Liver (tissue), 8 donors: ENCODE measurements at regions not wholly inside any gene's neighbourhood (a gene's known extent, or its start where the extent isn't known, plus 50 kb on each side); places are given as distances from the start of the nearest gene placed in this dataset.

Source experiments
- DNase-seq: peaks from one replicate; pipeline ENCODE4 v3.0.0-alpha.2; 2017; ENCODE audit warnings: low spot score
- H3K27ac ChIP-seq, 2 donors: one replicate each; pipeline ENCODE4 v1.7.0; 2013; ENCODE audit warnings: inconsistent platforms in 2 of 2, low read length in 2 of 2, control low read depth in 1 of 2, low read depth in 1 of 2, mild to moderate bottlenecking in 1 of 2
- H3K27me3 ChIP-seq, 4 donors: one replicate each; pipeline versions ENCODE4 v1.6.1 to v1.7.0; 2013; ENCODE audit warnings: low read length in 3 of 4, inconsistent platforms in 1 of 4, mild to moderate bottlenecking in 1 of 4, moderate library complexity in 1 of 4; ENCODE audit not compliant: control insufficient read depth in 4 of 4, insufficient read depth in 4 of 4
- H3K36me3 ChIP-seq, 4 donors: one replicate each; pipeline versions ENCODE4 v1.6.1 to v1.7.0; 2013; ENCODE audit warnings: low read length in 3 of 4, mild to moderate bottlenecking in 3 of 4, low read depth in 1 of 4, moderate library complexity in 1 of 4; ENCODE audit not compliant: control insufficient read depth in 4 of 4, insufficient read depth in 3 of 4
- H3K4me1 ChIP-seq, 4 donors: one replicate each; pipeline versions ENCODE4 v1.6.1 to v1.7.0; 2013; ENCODE audit warnings: low read length in 3 of 4, mild to moderate bottlenecking in 3 of 4, moderate library complexity in 1 of 4; ENCODE audit not compliant: control insufficient read depth in 4 of 4, insufficient read depth in 4 of 4
- H3K4me3 ChIP-seq, 3 donors: one replicate each; pipeline versions ENCODE4 v1.6.1 to v1.7.0; 2013; ENCODE audit warnings: low read length in 3 of 3, control low read depth in 1 of 3, low read depth in 1 of 3, mild to moderate bottlenecking in 1 of 3
- H3K9ac ChIP-seq, 2 donors: one replicate each; pipeline ENCODE4 v1.7.0; 2013; ENCODE audit warnings: low read length in 2 of 2, mild to moderate bottlenecking in 2 of 2, moderate library complexity in 2 of 2, control low read depth in 1 of 2, low read depth in 1 of 2
- H3K9me3 ChIP-seq, 4 donors: one replicate each; pipeline versions ENCODE4 v1.6.1 to v1.7.0; 2013; ENCODE audit warnings: low read length in 3 of 4; ENCODE audit not compliant: control insufficient read depth in 4 of 4
- ATF3 ChIP-seq: IDR thresholded peaks from 2 replicates; pipeline ENCODE4 v1.6.1; 2016; ENCODE audit warnings: antibody characterized with exemption
- CTCF ChIP-seq: fragments of 150-350 bp; IDR thresholded peaks from 2 replicates; pipeline ENCODE4 v1.5.1; 2017; ENCODE audit warnings: improper control_type of control experiment, low read depth, low read length; ENCODE audit not compliant: missing input control
- EGR1 ChIP-seq, 2 donors: IDR thresholded peaks; 2 replicates each; pipeline ENCODE4 v1.6.1; 2016 to 2018; ENCODE audit warnings: antibody characterized with exemption in 2 of 2, low read depth in 2 of 2
- FOXA1 ChIP-seq: IDR thresholded peaks from 2 replicates; pipeline ENCODE4 v1.6.1; 2016; ENCODE audit warnings: antibody characterized with exemption
- FOXA2 ChIP-seq: IDR thresholded peaks from 2 replicates; pipeline ENCODE4 v1.6.1; 2016; ENCODE audit warnings: antibody characterized with exemption
- GABPA ChIP-seq, 2 donors: IDR thresholded peaks in 1 of 2; conservative IDR thresholded peaks in 1 of 2; 2 replicates each; pipeline ENCODE4 v1.6.1; 2016; ENCODE audit warnings: antibody characterized with exemption in 2 of 2, mild to moderate bottlenecking in 1 of 2, moderate library complexity in 1 of 2
- HNF4A ChIP-seq, 2 donors: conservative IDR thresholded peaks; 2 replicates each; pipeline ENCODE4 v1.6.1; 2016; ENCODE audit warnings: antibody characterized with exemption in 2 of 2, mild to moderate bottlenecking in 2 of 2
- HNF4G ChIP-seq: IDR thresholded peaks from 2 replicates; pipeline ENCODE4 v1.6.1; 2016; ENCODE audit warnings: antibody characterized with exemption
- JUND ChIP-seq, 2 donors: IDR thresholded peaks; 2 replicates each; pipeline ENCODE4 v1.6.1; 2016; ENCODE audit warnings: antibody characterized with exemption in 2 of 2
- MAX ChIP-seq: IDR thresholded peaks from 2 replicates; pipeline ENCODE4 v1.6.1; 2016; ENCODE audit warnings: antibody characterized with exemption
- NR2F2 ChIP-seq: IDR thresholded peaks from 2 replicates; pipeline ENCODE4 v1.6.1; 2016; ENCODE audit warnings: antibody characterized with exemption
- RAD21 ChIP-seq, 2 donors: IDR thresholded peaks; 2 replicates each; pipeline ENCODE4 v1.6.1; 2016; ENCODE audit warnings: antibody characterized with exemption in 2 of 2, mild to moderate bottlenecking in 2 of 2
- REST ChIP-seq: IDR thresholded peaks from 2 replicates; pipeline ENCODE4 v1.6.1; 2016; ENCODE audit warnings: antibody characterized with exemption, mild to moderate bottlenecking
- RXRA ChIP-seq, 2 donors: IDR thresholded peaks; 2 replicates each; pipeline ENCODE4 v1.6.1; 2017 to 2018; ENCODE audit warnings: antibody characterized with exemption in 2 of 2, mild to moderate bottlenecking in 1 of 2
- SP1 ChIP-seq: IDR thresholded peaks from 2 replicates; pipeline ENCODE4 v1.6.1; 2018; ENCODE audit warnings: antibody characterized with exemption, mild to moderate bottlenecking
- TAF1 ChIP-seq: conservative IDR thresholded peaks from 2 replicates; pipeline ENCODE4 v1.6.1; 2016; ENCODE audit warnings: antibody characterized with exemption, mild to moderate bottlenecking
- YY1 ChIP-seq: IDR thresholded peaks from 2 replicates; pipeline ENCODE4 v1.6.1; 2016; ENCODE audit warnings: antibody characterized with exemption, mild to moderate bottlenecking
- WGBS: extraction: QIAGEN DNeasy Blood & Tissue Kit; methylation state at CpG from one replicate; pipeline ENCODE4 v1.1.7; 2013; 5-methylcytosine and 5-hydroxymethylcytosine counted together
- TF ChIP-seq, protein P1 (sequence below): IDR thresholded peaks from 2 replicates; pipeline ENCODE4 v1.6.1; 2016; ENCODE audit warnings: antibody characterized with exemption
- donor health status: healthy.
- donor health status: healthy.
- donor health status: healthy.
- donor health status: healthy.
- donor health status: healthy.

GRCh38 chr7:131945313-131945911 lies 389.0 kb upstream of the PODXL start (continued):
- TF ChIP-seq MAX: no peak
- no peak for TF ChIP-seq HNF4A (conservative IDR thresholded peaks at IDR 0.05)
- TF ChIP-seq TAF1: no peak
- no peak for TF ChIP-seq JUND (IDR thresholded peaks at IDR 0.05)
- no peak for TF ChIP-seq NR2F2
- no peak for TF ChIP-seq EGR1 (IDR thresholded peaks at IDR 0.05; ENCODE audit: low read depth in 2 of 2)

DNA sequence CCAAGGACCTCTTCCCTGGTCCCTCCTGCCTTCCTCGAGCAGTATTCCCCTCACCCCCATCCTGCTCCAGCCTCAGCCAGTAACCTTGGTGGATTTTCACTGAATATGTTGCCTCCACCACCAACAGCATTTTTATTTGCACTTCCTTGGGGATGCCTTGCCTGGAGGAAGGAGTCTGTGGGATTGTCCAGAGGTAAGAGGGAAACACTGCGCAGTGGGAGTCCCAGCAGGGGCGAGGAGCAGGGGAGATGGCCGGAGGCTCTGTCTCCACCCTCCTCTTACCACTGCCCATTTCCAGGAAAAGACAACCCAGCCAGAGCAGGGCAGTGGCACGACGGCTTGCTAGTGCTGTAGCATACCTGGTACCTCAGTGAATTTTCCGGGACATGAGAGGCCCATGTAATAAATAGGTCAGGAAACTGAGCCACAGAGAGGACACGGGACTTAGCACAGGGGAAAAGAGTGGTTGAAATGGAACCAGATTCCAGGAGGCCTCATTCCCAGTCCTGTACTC lies 388.2 kb upstream of the PODXL start:
- Histone ChIP-seq H3K27ac (no peak overlapping the region), H3K27me3 (peaks cover 0 to 10% (median 1%) of the 10 kb centered on the region in 4 donors), H3K4me1 (peaks cover 0 to 7% (median 0%) of the 10 kb centered on the region in 4 donors), H3K9me3 (no peaks in the 10 kb centered on the region), H3K4me3 (no peak overlapping the region), H3K9ac (no peak overlapping the region), H3K36me3 (no peaks in the 10 kb centered on the region)
- no peak for DNase-seq
- TF ChIP-seq RXRA (IDR thresholded peaks at IDR 0.05) (no peak), HNF4A (conservative IDR thresholded peaks at IDR 0.05) (no peak), YY1 (no peak), FOXA2 (no peak), SP1 (no peak), HNF4G (no peak), CTCF (no peak), EGR1 (IDR thresholded peaks at IDR 0.05; ENCODE audit: low read depth in 2 of 2) (no peak), NR2F2 (no peak), FOXA1 (no peak), ATF3 (no peak), REST (no peak), GABPA (IDR thresholded peaks at IDR 0.05 in 1 of 2, conservative IDR thresholded peaks at IDR 0.05 in 1 of 2) (no peak), MAX (no peak), JUND (IDR thresholded peaks at IDR 0.05) (no peak), RAD21 (IDR thresholded peaks at IDR 0.05) (no peak), TAF1 (no peak)
- TF ChIP-seq, protein P1, sequence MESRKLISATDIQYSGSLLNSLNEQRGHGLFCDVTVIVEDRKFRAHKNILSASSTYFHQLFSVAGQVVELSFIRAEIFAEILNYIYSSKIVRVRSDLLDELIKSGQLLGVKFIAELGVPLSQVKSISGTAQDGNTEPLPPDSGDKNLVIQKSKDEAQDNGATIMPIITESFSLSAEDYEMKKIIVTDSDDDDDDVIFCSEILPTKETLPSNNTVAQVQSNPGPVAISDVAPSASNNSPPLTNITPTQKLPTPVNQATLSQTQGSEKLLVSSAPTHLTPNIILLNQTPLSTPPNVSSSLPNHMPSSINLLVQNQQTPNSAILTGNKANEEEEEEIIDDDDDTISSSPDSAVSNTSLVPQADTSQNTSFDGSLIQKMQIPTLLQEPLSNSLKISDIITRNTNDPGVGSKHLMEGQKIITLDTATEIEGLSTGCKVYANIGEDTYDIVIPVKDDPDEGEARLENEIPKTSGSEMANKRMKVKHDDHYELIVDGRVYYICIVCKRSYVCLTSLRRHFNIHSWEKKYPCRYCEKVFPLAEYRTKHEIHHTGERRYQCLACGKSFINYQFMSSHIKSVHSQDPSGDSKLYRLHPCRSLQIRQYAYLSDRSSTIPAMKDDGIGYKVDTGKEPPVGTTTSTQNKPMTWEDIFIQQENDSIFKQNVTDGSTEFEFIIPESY: no peak
- WGBS: 76% methylated on average over 8 of the region's 8 CpGs
